ENCODE measurements at regions not wholly inside any gene's neighbourhood (a gene's known extent, or its start where the extent isn't known, plus 50 kb on each side); places are given as distances from the start of the nearest gene placed in this dataset.
A peak's percentile ranks its signal among the peaks of the same experiment; 100 is the strongest.

DNA sequence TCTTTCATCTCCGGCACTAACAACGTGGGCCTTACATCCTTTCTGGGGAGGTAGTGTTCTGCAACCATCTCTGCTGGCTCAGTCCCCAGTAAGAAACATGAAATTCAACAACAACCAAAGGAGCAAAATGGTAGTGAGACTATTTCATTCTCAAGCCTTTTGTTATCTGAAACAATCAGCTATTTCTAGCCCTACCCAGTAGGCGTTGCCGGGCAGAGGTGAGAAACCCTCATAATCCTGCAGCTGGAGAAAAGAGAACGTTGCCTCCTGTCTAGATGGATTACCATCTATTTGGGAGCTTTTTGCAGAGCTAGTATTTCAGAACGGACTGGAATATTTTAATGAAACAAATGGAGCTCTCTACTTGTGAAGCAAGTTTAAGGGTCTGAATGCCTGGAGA is 66.4 kb upstream of the GPR174 start:
- Mint-ChIP-seq H3K36me3 (ENCODE audit: insufficient read depth, unreplicated experiment) (no peaks in the 10 kb centered on the region), H3K27ac (ENCODE audit: low read depth, unreplicated experiment) (no peak overlapping the region), H3K9me3 (ENCODE audit: unreplicated experiment) (peaks cover 20% of the 10 kb centered on the region), H3K4me3 (ENCODE audit: unreplicated experiment) (no peak overlapping the region), H3K27me3 (ENCODE audit: insufficient read depth, unreplicated experiment) (no peaks in the 10 kb centered on the region), H3K4me1 (ENCODE audit: insufficient read depth, unreplicated experiment) (no peaks in the 10 kb centered on the region)
- POLR2A ChIA-PET: interaction anchor here (1.2 kb wide), 1 partner anchor 373 kb away, joined by 3 read pairs; no protein-coding TSS in a partner anchor
- intact Hi-C loops (cut with micrococcal nuclease): no loop called here
- BruUV-seq (replicated peaks): no TSS peak
- CTCF ChIA-PET: interaction anchor here (1.0 to 1.2 kb wide), 2 partner anchors 12 to 192 kb away, joined by 3 read pairs; no protein-coding TSS in a partner anchor
- TF ChIP-seq, protein P1, sequence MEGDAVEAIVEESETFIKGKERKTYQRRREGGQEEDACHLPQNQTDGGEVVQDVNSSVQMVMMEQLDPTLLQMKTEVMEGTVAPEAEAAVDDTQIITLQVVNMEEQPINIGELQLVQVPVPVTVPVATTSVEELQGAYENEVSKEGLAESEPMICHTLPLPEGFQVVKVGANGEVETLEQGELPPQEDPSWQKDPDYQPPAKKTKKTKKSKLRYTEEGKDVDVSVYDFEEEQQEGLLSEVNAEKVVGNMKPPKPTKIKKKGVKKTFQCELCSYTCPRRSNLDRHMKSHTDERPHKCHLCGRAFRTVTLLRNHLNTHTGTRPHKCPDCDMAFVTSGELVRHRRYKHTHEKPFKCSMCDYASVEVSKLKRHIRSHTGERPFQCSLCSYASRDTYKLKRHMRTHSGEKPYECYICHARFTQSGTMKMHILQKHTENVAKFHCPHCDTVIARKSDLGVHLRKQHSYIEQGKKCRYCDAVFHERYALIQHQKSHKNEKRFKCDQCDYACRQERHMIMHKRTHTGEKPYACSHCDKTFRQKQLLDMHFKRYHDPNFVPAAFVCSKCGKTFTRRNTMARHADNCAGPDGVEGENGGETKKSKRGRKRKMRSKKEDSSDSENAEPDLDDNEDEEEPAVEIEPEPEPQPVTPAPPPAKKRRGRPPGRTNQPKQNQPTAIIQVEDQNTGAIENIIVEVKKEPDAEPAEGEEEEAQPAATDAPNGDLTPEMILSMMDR (IDR thresholded peaks at IDR 0.05; ENCODE audit: unreplicated experiment): no peak
- DNase-seq (ENCODE audit: unreplicated experiment): no peak

DNA sequence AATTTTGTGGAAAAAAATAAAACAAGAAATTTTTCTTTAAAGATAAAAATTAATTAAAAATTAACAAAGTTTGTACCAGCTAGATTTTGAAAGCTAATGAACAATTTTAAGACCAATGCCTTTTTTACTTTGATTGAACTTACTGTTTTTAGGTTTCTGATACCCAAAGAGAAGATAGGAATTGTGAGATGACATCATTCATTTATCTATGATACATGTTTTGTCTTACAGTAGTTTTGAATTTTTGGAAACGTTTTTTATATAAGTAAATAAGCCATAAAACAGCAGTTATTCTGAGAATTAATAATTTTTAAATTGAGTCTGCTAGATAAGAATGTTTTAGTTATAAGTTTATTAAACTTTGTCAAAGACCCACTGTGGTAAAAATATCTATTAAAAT is 65.0 kb upstream of the GPR174 start:
- no peaks in the 10 kb centered on the region for H3K36me3 Mint-ChIP-seq (ENCODE audit: insufficient read depth, unreplicated experiment)
- H3K4me3 Mint-ChIP-seq (ENCODE audit: unreplicated experiment): no peak overlapping the region
- H3K27ac Mint-ChIP-seq (ENCODE audit: low read depth, unreplicated experiment): no peak overlapping the region
- no peak for DNase-seq (ENCODE audit: unreplicated experiment)
- no peaks in the 10 kb centered on the region for H3K27me3 Mint-ChIP-seq (ENCODE audit: insufficient read depth, unreplicated experiment)
- no peaks in the 10 kb centered on the region for H3K4me1 Mint-ChIP-seq (ENCODE audit: insufficient read depth, unreplicated experiment)
- TF ChIP-seq, protein P1 (IDR thresholded peaks at IDR 0.05; ENCODE audit: unreplicated experiment): no peak
- ChIA-PET POLR2A (interaction anchor here (0.5 kb wide), 1 partner anchor 824 kb away, joined by 3 read pairs; no protein-coding TSS in a partner anchor), CTCF (interaction anchor here (0.6 to 2.4 kb wide), 4 partner anchors 193 to 879 kb away, joined by 3 to 15 read pairs (median 3); no protein-coding TSS in a partner anchor)
- BruUV-seq (replicated peaks): no TSS peak
- peaks cover 10% of the 10 kb centered on the region for H3K9me3 Mint-ChIP-seq (ENCODE audit: unreplicated experiment)
- intact Hi-C loops (cut with micrococcal nuclease): no loop called here

DNA sequence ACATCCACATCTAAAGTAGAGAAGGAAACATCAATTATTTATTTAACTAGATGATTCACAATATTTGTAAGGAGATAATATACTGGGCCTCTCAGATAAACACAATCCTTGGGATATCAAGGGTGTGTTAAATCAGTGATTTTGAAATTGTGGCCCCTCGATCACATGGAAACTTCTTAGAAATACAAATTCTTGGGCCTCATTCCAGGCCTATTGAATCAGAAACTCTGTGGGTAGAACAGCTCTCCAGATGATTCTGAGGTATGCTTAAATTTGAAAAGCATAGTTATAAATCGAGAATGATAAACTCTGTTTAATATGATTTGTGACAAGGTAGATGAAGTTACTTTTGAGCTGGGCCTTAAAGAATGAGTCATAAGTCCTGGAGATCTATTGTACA is 64.3 kb upstream of the GPR174 start:
- no peak overlapping the region for H3K4me3 Mint-ChIP-seq (ENCODE audit: unreplicated experiment)

DNA sequence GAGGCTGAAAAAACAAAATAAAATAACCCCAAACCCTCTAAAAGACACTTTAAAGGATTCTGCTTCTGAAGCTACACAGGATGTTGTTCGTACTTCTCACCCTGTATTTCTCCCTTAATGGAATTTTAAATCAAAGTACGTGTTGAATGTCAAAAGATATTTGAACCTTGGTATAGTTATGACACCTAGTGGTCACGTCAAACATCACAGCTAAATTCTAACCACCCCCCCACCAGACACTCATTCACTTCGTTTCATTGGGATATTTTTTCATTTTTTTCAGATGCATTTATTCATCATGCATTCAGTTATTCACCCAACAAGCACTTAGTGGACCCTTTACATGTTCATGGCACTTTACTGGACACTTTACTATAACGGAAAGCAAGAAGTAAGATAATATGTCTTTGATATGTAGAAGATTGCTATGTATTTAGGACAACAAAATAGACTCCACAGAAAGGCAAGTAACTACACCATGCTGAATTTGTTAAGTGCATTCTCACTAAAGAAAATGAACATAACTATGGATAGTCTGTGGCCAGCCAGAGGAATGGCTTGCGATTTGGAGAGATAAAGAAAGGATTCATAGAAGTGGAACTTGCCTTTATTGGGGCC is 62.5 kb upstream of the GPR174 start:
- ChIA-PET CTCF (interaction anchor here (0.5 to 2.1 kb wide), 16 partner anchors 11 to 1299 kb away, joined by 3 to 10 read pairs (median 3); no protein-coding TSS in a partner anchor), POLR2A (interaction anchor here (1.3 kb wide), 1 partner anchor 527 kb away, joined by 6 read pairs; no protein-coding TSS in a partner anchor)
- H3K27me3 Mint-ChIP-seq (ENCODE audit: insufficient read depth, unreplicated experiment): no peaks in the 10 kb centered on the region
- peak; percentile 38 for DNase-seq (ENCODE audit: unreplicated experiment)
- TF ChIP-seq, protein P1 (IDR thresholded peaks at IDR 0.05; ENCODE audit: unreplicated experiment): peak; percentile 53
- no peaks in the 10 kb centered on the region for H3K4me1 Mint-ChIP-seq (ENCODE audit: insufficient read depth, unreplicated experiment)
- no TSS peak for BruUV-seq (replicated peaks)
- H3K4me3 Mint-ChIP-seq (ENCODE audit: unreplicated experiment): no peak overlapping the region
- H3K36me3 Mint-ChIP-seq (ENCODE audit: insufficient read depth, unreplicated experiment): no peaks in the 10 kb centered on the region
- no peaks in the 10 kb centered on the region for H3K9me3 Mint-ChIP-seq (ENCODE audit: unreplicated experiment)
- H3K27ac Mint-ChIP-seq (ENCODE audit: low read depth, unreplicated experiment): no peak overlapping the region
- intact Hi-C loops (cut with micrococcal nuclease): loop anchor here (1.0 to 5.0 kb wide), 5 partner anchors 185 to 960 kb away; no protein-coding TSS in a partner anchor

More for the DNA sequence above, 64.3 kb upstream of the GPR174 start:
- TF ChIP-seq, protein P1 (IDR thresholded peaks at IDR 0.05; ENCODE audit: unreplicated experiment): no peak
- peaks cover 7% of the 10 kb centered on the region for H3K9me3 Mint-ChIP-seq (ENCODE audit: unreplicated experiment)
- intact Hi-C loops (cut with micrococcal nuclease): loop anchor here (5.0 kb wide), 3 partner anchors 187 to 958 kb away; no protein-coding TSS in a partner anchor
- H3K4me1 Mint-ChIP-seq (ENCODE audit: insufficient read depth, unreplicated experiment): no peaks in the 10 kb centered on the region
- H3K36me3 Mint-ChIP-seq (ENCODE audit: insufficient read depth, unreplicated experiment): no peaks in the 10 kb centered on the region
- no peak for DNase-seq (ENCODE audit: unreplicated experiment)
- no peaks in the 10 kb centered on the region for H3K27me3 Mint-ChIP-seq (ENCODE audit: insufficient read depth, unreplicated experiment)
- CTCF ChIA-PET: interaction anchor here (0.6 to 2.4 kb wide), 4 partner anchors 12 to 1704 kb away, joined by 3 to 15 read pairs (median 4); no protein-coding TSS in a partner anchor
- POLR2A ChIA-PET: no interaction called here
- no TSS peak for BruUV-seq (replicated peaks)
- no peak overlapping the region for H3K27ac Mint-ChIP-seq (ENCODE audit: low read depth, unreplicated experiment)

All from MCF 10A (cell line).